Liver (tissue), 8 donors: ENCODE measurements at regions not wholly inside any gene's neighbourhood (a gene's known extent, or its start where the extent isn't known, plus 50 kb on each side); places are given as distances from the start of the nearest gene placed in this dataset.

Source experiments
- DNase-seq: peaks from one replicate; pipeline ENCODE4 v3.0.0-alpha.2; 2017; ENCODE audit warnings: low spot score
- H3K27ac ChIP-seq, 2 donors: one replicate each; pipeline ENCODE4 v1.7.0; 2013; ENCODE audit warnings: inconsistent platforms in 2 of 2, low read length in 2 of 2, control low read depth in 1 of 2, low read depth in 1 of 2, mild to moderate bottlenecking in 1 of 2
- H3K27me3 ChIP-seq, 4 donors: one replicate each; pipeline versions ENCODE4 v1.6.1 to v1.7.0; 2013; ENCODE audit warnings: low read length in 3 of 4, inconsistent platforms in 1 of 4, mild to moderate bottlenecking in 1 of 4, moderate library complexity in 1 of 4; ENCODE audit not compliant: control insufficient read depth in 4 of 4, insufficient read depth in 4 of 4
- H3K36me3 ChIP-seq, 4 donors: one replicate each; pipeline versions ENCODE4 v1.6.1 to v1.7.0; 2013; ENCODE audit warnings: low read length in 3 of 4, mild to moderate bottlenecking in 3 of 4, low read depth in 1 of 4, moderate library complexity in 1 of 4; ENCODE audit not compliant: control insufficient read depth in 4 of 4, insufficient read depth in 3 of 4
- H3K4me1 ChIP-seq, 4 donors: one replicate each; pipeline versions ENCODE4 v1.6.1 to v1.7.0; 2013; ENCODE audit warnings: low read length in 3 of 4, mild to moderate bottlenecking in 3 of 4, moderate library complexity in 1 of 4; ENCODE audit not compliant: control insufficient read depth in 4 of 4, insufficient read depth in 4 of 4
- H3K4me3 ChIP-seq, 3 donors: one replicate each; pipeline versions ENCODE4 v1.6.1 to v1.7.0; 2013; ENCODE audit warnings: low read length in 3 of 3, control low read depth in 1 of 3, low read depth in 1 of 3, mild to moderate bottlenecking in 1 of 3
- H3K9ac ChIP-seq, 2 donors: one replicate each; pipeline ENCODE4 v1.7.0; 2013; ENCODE audit warnings: low read length in 2 of 2, mild to moderate bottlenecking in 2 of 2, moderate library complexity in 2 of 2, control low read depth in 1 of 2, low read depth in 1 of 2
- H3K9me3 ChIP-seq, 4 donors: one replicate each; pipeline versions ENCODE4 v1.6.1 to v1.7.0; 2013; ENCODE audit warnings: low read length in 3 of 4; ENCODE audit not compliant: control insufficient read depth in 4 of 4
- ATF3 ChIP-seq: IDR thresholded peaks from 2 replicates; pipeline ENCODE4 v1.6.1; 2016; ENCODE audit warnings: antibody characterized with exemption
- CTCF ChIP-seq: fragments of 150-350 bp; IDR thresholded peaks from 2 replicates; pipeline ENCODE4 v1.5.1; 2017; ENCODE audit warnings: improper control_type of control experiment, low read depth, low read length; ENCODE audit not compliant: missing input control
- EGR1 ChIP-seq, 2 donors: IDR thresholded peaks; 2 replicates each; pipeline ENCODE4 v1.6.1; 2016 to 2018; ENCODE audit warnings: antibody characterized with exemption in 2 of 2, low read depth in 2 of 2
- FOXA1 ChIP-seq: IDR thresholded peaks from 2 replicates; pipeline ENCODE4 v1.6.1; 2016; ENCODE audit warnings: antibody characterized with exemption
- FOXA2 ChIP-seq: IDR thresholded peaks from 2 replicates; pipeline ENCODE4 v1.6.1; 2016; ENCODE audit warnings: antibody characterized with exemption
- GABPA ChIP-seq, 2 donors: IDR thresholded peaks in 1 of 2; conservative IDR thresholded peaks in 1 of 2; 2 replicates each; pipeline ENCODE4 v1.6.1; 2016; ENCODE audit warnings: antibody characterized with exemption in 2 of 2, mild to moderate bottlenecking in 1 of 2, moderate library complexity in 1 of 2
- HNF4A ChIP-seq, 2 donors: conservative IDR thresholded peaks; 2 replicates each; pipeline ENCODE4 v1.6.1; 2016; ENCODE audit warnings: antibody characterized with exemption in 2 of 2, mild to moderate bottlenecking in 2 of 2
- HNF4G ChIP-seq: IDR thresholded peaks from 2 replicates; pipeline ENCODE4 v1.6.1; 2016; ENCODE audit warnings: antibody characterized with exemption
- JUND ChIP-seq, 2 donors: IDR thresholded peaks; 2 replicates each; pipeline ENCODE4 v1.6.1; 2016; ENCODE audit warnings: antibody characterized with exemption in 2 of 2
- MAX ChIP-seq: IDR thresholded peaks from 2 replicates; pipeline ENCODE4 v1.6.1; 2016; ENCODE audit warnings: antibody characterized with exemption
- NR2F2 ChIP-seq: IDR thresholded peaks from 2 replicates; pipeline ENCODE4 v1.6.1; 2016; ENCODE audit warnings: antibody characterized with exemption
- RAD21 ChIP-seq, 2 donors: IDR thresholded peaks; 2 replicates each; pipeline ENCODE4 v1.6.1; 2016; ENCODE audit warnings: antibody characterized with exemption in 2 of 2, mild to moderate bottlenecking in 2 of 2
- REST ChIP-seq: IDR thresholded peaks from 2 replicates; pipeline ENCODE4 v1.6.1; 2016; ENCODE audit warnings: antibody characterized with exemption, mild to moderate bottlenecking
- RXRA ChIP-seq, 2 donors: IDR thresholded peaks; 2 replicates each; pipeline ENCODE4 v1.6.1; 2017 to 2018; ENCODE audit warnings: antibody characterized with exemption in 2 of 2, mild to moderate bottlenecking in 1 of 2
- SP1 ChIP-seq: IDR thresholded peaks from 2 replicates; pipeline ENCODE4 v1.6.1; 2018; ENCODE audit warnings: antibody characterized with exemption, mild to moderate bottlenecking
- TAF1 ChIP-seq: conservative IDR thresholded peaks from 2 replicates; pipeline ENCODE4 v1.6.1; 2016; ENCODE audit warnings: antibody characterized with exemption, mild to moderate bottlenecking
- YY1 ChIP-seq: IDR thresholded peaks from 2 replicates; pipeline ENCODE4 v1.6.1; 2016; ENCODE audit warnings: antibody characterized with exemption, mild to moderate bottlenecking
- ZBTB33 ChIP-seq: IDR thresholded peaks from 2 replicates; pipeline ENCODE4 v1.6.1; 2016; ENCODE audit warnings: antibody characterized with exemption
- WGBS: extraction: QIAGEN DNeasy Blood & Tissue Kit; methylation state at CpG from one replicate; pipeline ENCODE4 v1.1.7; 2013; 5-methylcytosine and 5-hydroxymethylcytosine counted together
- donor health status: healthy.
- donor health status: healthy.
- donor health status: healthy.
- donor health status: healthy.
- donor health status: healthy.

- no peak for TF ChIP-seq REST
- no peak for TF ChIP-seq HNF4A (conservative IDR thresholded peaks at IDR 0.05)
- no peak for TF ChIP-seq RXRA (IDR thresholded peaks at IDR 0.05)
- no peak for TF ChIP-seq FOXA2
- TF ChIP-seq JUND (IDR thresholded peaks at IDR 0.05): no peak
Observed at GRCh38 chr16:35792516-35793285, 2333.3 kb downstream of the TP53TG3F start (continued).

GRCh38 chr16:35793601-35794000 lies 2334.2 kb downstream of the TP53TG3F start:
- no peaks in the 10 kb centered on the region for H3K36me3 ChIP-seq
- WGBS: 41% methylated on average over 3 of the region's 3 CpGs
- H3K27me3 ChIP-seq: no peaks in the 10 kb centered on the region
- no peak overlapping the region for H3K9ac ChIP-seq
- H3K27ac ChIP-seq: no peak overlapping the region
- no peaks in the 10 kb centered on the region for H3K4me1 ChIP-seq
- no peak for TF ChIP-seq SP1
- no peak for TF ChIP-seq YY1
- TF ChIP-seq ATF3: no peak
- no peak for TF ChIP-seq EGR1 (IDR thresholded peaks at IDR 0.05; ENCODE audit: low read depth in 2 of 2)
- no peak for TF ChIP-seq NR2F2
- no peak for TF ChIP-seq FOXA2
- no peak for TF ChIP-seq JUND (IDR thresholded peaks at IDR 0.05)
- no peak for TF ChIP-seq ZBTB33
- TF ChIP-seq HNF4A (conservative IDR thresholded peaks at IDR 0.05): no peak
- TF ChIP-seq RXRA (IDR thresholded peaks at IDR 0.05): no peak
- no peak for TF ChIP-seq TAF1
- no peak for TF ChIP-seq GABPA (IDR thresholded peaks at IDR 0.05 in 1 of 2, conservative IDR thresholded peaks at IDR 0.05 in 1 of 2)
- TF ChIP-seq HNF4G: no peak
- TF ChIP-seq FOXA1: no peak
- no peak for TF ChIP-seq MAX
- TF ChIP-seq CTCF: no peak
- no peak for TF ChIP-seq REST
- TF ChIP-seq RAD21 (IDR thresholded peaks at IDR 0.05): no peak
- peaks cover 2 to 13% (median 8%) of the 10 kb centered on the region in 4 donors for H3K9me3 ChIP-seq
- no peak overlapping the region for H3K4me3 ChIP-seq
- DNase-seq: no peak
